ENCODE measurements at regions not wholly inside any gene's neighbourhood (a gene's known extent, or its start where the extent isn't known, plus 50 kb on each side); places are given as distances from the start of the nearest gene placed in this dataset.

DNA sequence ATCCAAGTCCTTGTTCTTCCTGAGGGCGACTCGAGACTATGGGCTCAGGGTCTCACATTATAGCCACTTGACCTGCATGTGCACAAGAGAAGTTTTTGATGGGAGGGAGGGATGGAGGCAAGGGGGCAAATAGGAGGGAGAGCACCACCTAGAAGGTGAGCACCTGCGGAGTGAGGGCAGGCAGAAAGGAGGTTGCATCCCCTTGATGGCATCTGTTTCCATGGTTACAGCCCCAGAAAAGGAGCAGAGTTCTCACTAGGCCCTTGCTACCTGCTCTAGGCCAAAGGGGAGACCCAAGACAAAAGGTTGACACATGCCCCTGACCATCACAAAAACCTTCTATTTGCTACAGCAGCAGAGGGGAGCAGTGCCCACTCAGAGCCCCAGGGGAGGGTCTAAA is 131.5 kb upstream of the SERTAD2 start:
- TF ChIP-seq CTCF (conservative IDR thresholded peaks at IDR 0.05; ENCODE audit: low read depth, low read length) (no peak), EZH2 (IDR thresholded peaks at IDR 0.05; ENCODE audit: borderline replicate concordance, low read depth, low read length, poor library complexity, severe bottlenecking) (no peak)

Measured in A673 (cell line).